NCI-H748 (cell line): ENCODE measurements at regions not wholly inside any gene's neighbourhood (a gene's known extent, or its start where the extent isn't known, plus 50 kb on each side); places are given as distances from the start of the nearest gene placed in this dataset.
"Not testable (repeated sequence)": the region's sequence is repeated elsewhere in the genome, so short reads cannot be mapped to it uniquely, and the experiment has no call there.

Experiments used
- DNase-seq: peaks from one replicate; lab custom pipeline; 2025; ENCODE audit not compliant: unreplicated experiment; lab: John Stamatoyannopoulos, UW

DNA sequence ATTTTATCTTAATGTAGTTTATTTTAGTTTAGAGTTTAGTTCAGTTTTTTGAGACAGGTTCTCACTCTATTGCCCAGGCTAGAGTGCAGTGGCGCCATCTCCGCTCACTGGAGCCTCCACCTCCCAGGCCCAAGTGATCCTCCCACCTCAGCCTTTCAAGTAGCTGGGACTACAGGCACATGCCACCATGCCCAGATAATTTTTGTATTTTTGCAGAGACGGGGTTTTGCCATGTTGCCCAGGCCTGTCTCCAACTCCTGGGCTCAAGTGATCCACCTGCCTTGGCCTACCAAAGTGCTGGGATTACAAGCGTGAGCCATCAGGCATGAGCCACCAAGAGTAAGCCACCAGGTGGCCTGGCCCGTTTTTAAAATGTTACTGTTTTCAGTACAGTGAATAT, 2058.4 kb downstream of the MRPL39 start:
- not testable (repeated sequence) for DNase-seq

- DNase-seq: no peak
Observed at GRCh38 chr21:23543333-23543732, 2063.9 kb downstream of the MRPL39 start.

- no peak for DNase-seq
Observed at GRCh38 chr21:23542097-23542496, 2065.2 kb downstream of the MRPL39 start.

DNA sequence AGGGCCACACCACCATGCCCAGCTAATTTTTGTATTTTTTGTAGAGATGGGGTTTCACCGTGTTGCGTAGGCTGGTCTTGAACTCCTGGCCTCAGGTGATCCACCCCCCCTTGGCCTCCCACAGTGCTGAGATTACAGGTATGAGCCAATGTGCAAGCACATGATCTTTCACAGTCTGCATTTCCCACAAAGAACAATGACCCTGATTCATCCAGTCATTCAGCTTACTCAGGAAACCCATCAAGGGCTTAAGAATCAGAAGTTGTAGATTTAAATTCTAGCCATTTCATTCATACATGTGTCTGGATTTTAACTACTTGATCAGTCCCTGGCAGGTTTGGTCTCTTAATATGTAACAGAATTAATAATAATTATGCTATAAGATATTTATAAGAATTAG, 2065.7 kb downstream of the MRPL39 start:
- no peak for DNase-seq

GRCh38 chr21:23534850-23535249, 2072.4 kb downstream of the MRPL39 start:
- no peak for DNase-seq

DNA sequence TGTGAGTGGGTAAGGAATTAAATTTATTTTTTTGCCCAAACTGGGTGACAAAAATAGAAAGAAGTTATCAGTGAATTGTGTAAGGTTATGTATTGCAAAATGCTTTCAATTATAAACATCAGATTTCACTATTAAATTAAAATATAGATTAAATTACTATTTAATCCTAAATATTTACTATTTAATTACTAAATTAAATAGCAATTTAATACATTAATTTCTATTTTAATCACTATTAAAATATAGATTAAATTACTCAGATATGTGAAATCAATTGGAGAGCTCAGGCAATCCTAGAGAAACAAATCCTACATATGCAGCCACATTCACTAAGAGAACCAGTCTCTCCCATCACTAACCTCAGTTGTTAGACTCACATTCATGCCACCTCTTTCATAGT, 2075.8 kb downstream of the MRPL39 start:
- no peak for DNase-seq

- DNase-seq: no peak
Observed at GRCh38 chr21:23524685-23525084, 2082.6 kb downstream of the MRPL39 start.

DNA sequence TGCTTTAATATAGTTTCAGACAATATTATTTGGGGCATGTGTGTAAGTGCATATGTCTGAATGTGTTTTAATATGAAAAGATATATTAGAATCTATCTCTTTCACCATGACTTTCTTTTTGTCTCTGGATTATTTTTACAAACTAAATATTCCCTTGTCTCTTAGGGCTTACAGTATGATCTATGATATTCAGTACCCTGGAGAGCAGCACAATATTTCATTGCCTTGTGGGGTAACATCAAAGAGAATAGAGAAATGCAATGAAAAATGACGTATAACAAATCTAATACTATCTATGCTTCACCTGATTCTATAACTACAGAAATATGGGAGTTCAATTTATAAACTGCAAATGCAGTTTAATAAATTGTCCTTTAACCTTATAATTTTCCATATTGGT, 2084.5 kb downstream of the MRPL39 start:
- no peak for DNase-seq

DNA sequence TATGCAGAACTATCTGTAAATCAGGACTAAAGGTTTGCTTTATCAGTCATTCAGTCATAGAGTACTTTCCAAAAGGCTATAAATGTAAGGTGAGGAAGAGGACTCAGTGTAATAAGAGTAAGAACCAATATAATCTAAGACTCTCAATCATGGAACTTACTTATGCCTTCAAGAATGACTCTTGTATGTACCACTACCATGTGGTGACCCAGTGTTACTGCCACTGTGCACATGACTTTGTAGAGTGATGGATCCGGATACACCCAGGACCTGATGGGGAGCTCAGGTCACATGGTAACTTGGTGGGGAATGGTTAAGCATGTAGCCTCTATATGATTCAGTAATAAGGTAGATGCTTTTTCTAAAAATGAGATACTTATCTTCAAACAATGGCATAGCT, 2099.8 kb downstream of the MRPL39 start:
- no peak for DNase-seq

DNA sequence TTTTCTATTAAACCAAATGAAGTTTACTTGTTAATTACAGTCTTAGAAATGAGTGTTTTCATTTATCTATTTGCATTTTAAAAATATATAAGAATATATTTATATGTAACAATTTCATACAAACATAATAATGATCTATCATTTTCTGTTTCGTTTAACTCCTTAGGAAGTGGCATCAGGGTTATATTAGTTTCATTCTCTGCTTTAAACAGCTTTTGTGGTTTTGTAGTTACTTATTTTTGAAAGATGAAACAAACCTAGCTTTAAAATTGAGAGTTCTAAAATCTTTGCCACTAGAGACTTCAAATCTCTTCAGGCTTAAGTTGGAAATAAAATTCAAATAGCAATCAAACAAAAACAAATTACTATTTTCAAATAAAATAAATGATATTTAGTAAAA, 2110.6 kb downstream of the MRPL39 start:
- no peak for DNase-seq

DNA sequence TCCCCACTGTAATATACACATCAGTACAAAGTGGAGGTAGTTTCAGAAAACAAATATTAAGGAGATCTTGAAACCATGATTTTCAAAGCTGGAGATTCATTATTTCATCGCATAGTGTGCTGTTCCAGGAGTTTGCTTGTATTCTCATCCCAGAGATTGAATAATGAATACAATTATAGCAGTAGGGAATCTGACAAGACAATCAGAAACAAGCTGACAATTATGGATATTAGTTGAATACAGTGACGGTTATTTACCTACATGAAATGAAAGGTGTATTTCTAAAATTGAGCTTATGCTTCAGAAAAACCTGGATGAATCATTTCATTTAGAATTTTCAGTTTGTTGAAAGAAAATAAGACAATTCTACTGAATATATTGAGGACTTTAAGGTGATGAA, 2119.0 kb downstream of the MRPL39 start:
- DNase-seq: peak; percentile 94

GRCh38 chr21:23480591-23481270, 2126.6 kb downstream of the MRPL39 start:
- no peak for DNase-seq

GRCh38 chr21:23478381-23478780, 2128.9 kb downstream of the MRPL39 start:
- no peak for DNase-seq

GRCh38 chr21:23475281-23476219, 2131.7 kb downstream of the MRPL39 start:
- DNase-seq: no peak

GRCh38 chr21:23471877-23472276, 2135.4 kb downstream of the MRPL39 start:
- DNase-seq: no peak

GRCh38 chr21:23463365-23463764, 2143.9 kb downstream of the MRPL39 start:
- no peak for DNase-seq

DNA sequence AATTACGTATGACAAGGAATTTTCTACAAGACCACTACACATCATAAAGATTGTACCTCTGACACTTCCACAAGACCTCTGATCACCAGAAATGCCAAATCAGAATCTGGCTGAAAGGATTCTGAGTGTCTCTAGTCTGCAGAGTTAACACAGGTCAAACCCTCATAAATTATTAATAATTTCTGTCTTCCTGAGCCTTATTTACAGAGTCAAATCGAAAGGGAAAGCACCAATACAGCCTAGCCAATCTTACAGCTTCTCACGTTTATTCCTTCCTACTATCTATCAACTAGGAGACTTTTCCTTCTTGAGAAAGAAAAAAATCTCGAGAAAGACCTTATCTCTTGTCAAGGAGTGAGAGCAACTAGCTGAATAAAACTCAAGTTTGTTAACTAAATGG, 2151.6 kb downstream of the MRPL39 start:
- DNase-seq: no peak

GRCh38 chr21:23452384-23453083, 2154.7 kb downstream of the MRPL39 start:
- DNase-seq: no peak

DNA sequence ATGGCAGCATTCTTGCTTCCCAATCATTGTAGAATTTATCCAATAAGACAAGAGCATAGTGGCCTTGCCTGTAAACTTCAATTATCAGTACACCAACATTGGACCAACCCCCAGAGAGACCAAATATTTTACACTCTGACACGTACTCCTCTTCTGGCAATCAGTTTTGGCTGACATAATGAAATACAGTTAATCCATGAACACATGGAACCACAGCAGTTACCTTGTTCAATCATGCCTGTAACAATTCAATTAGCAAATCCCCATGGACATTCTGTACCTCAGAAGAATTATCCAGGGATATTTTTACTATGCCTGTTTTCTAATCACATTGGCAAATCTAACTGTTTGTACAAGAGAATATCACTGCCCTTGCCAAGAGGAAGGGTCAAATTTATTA, 2162.0 kb downstream of the MRPL39 start:
- DNase-seq: no peak

DNA sequence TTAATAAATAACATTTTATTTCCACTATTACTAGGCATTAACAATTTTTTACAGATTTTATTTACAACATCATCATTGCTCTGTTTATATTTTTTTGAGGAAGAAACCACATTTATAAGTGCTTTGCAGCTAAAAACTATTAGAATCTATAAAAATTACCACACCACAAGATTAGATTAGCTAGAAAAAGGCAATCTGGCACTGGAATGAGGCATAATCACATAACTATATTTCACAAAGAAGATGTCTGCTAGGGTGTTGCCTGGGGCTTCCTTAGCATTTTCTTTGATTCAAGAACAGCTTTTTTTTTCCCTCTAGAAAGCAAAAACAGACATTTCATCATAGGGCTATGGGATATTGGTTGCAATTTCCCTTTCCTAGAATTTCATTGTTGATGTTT, 2169.2 kb downstream of the MRPL39 start:
- no peak for DNase-seq

DNA sequence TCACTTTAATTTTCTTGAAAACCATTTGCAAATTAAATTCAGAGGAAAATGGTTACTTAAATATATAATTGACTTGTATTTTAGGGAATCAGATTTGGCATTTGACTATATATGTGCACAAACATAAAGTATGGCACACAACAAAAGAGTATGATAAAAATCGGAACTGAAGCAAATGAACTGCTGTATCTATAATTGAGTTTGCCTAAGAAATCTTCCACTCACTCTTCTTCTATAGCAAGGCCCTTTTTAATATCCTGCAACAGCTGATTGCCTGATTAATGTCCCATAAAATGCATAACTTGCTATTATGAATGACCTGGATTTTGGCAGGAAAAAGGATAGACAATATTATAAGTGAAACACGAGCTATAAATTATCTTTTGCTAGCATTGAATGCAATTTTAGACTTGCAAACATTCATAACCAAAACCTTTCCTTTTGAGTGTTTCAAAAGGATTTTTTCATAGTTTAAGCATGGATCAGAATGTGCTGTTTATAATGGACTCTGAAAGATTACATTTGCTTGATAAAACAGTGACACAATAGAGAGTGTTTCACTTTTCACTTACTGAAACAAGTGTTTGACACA, 2204.3 kb downstream of the MRPL39 start:
- DNase-seq: peak; percentile 53
